GM12891 (cell line): ENCODE measurements at regions not wholly inside any gene's neighbourhood (a gene's known extent, or its start where the extent isn't known, plus 50 kb on each side); places are given as distances from the start of the nearest gene placed in this dataset.

ENCODE experiments used
- POLR2AphosphoS5 ChIP-seq: IDR thresholded peaks from 2 replicates; pipeline ENCODE4 v1.6.1; 2011; ENCODE audit warnings: low read depth, low read length, control low read depth
- POU2F2 ChIP-seq: IDR thresholded peaks from 2 replicates; pipeline ENCODE4 v1.6.1; 2011; ENCODE audit warnings: low read depth, mild to moderate bottlenecking, control low read depth, low read length, moderate library complexity
- SPI1 ChIP-seq: IDR thresholded peaks from 2 replicates; pipeline ENCODE4 v1.6.1; 2011; ENCODE audit warnings: low read depth, low read length, control low read depth
- TAF1 ChIP-seq: IDR thresholded peaks from 2 replicates; pipeline ENCODE4 v1.6.1; 2011; ENCODE audit warnings: low read depth, low read length, control low read depth

DNA sequence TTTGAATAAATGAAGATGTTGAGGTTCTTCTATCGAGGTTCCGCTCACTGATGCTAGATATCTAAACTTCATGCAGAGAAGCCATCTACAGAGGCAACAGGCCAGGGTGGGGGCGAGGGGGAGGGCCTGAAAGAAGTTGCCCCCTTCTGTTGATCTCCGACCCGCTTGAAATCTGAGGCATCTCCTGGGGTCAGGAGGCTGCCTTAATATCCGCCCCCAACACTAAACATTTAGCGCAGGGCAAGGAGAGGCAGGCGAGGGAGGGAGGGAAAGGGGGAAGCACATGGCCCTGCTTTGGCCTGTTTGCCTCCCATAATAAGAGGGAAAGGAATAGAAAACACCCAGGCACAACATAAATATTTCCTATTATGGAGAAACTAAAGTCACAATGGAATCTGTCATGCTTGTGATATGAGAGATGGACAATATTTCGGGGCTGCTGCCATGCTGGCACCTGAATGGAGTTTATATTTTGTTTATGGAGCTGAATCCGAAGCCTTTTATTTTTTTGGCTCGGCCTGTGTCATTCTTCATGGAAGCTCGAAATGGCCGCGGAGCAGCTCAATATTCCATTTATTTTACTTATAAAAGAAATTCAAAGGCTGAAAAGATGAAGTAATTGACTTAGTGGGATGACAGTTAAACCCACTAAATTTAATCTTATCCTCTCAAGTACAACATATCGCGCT is 221.1 kb downstream of the INSIG2 start:
- TF ChIP-seq POLR2AphosphoS5 (no peak), SPI1 (no peak), POU2F2 (no peak), TAF1 (no peak)
